GM12872 (cell line): ENCODE measurements at regions not wholly inside any gene's neighbourhood (a gene's known extent, or its start where the extent isn't known, plus 50 kb on each side); places are given as distances from the start of the nearest gene placed in this dataset.

ENCODE experiments used
- TF ChIP-seq, protein P1 (sequence below): IDR thresholded peaks from 3 replicates; pipeline ENCODE4 v1.5.1; 2011; ENCODE audit warnings: low read depth, mild to moderate bottlenecking, low read length, moderate library complexity; ENCODE audit not compliant: insufficient read depth

DNA sequence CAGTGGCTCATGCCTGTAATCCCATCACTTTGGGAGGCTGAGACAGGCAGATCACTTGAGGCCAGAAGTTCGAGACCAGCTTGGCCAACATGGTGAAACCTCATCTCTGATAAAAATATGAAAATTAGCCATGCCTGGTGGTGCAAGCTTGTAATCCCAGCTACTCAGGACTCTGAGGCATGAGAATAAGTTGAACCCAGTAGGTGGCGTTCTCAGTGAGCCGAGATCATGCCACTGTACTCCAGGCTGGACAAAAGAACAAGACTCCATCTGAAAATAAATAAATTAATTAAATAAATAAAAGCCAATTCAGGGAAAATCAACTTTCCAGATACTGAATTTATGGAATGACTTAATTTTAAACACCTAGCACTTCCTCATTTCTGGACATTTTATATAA, 1722.1 kb downstream of the MAT2B start:
- TF ChIP-seq, protein P1, sequence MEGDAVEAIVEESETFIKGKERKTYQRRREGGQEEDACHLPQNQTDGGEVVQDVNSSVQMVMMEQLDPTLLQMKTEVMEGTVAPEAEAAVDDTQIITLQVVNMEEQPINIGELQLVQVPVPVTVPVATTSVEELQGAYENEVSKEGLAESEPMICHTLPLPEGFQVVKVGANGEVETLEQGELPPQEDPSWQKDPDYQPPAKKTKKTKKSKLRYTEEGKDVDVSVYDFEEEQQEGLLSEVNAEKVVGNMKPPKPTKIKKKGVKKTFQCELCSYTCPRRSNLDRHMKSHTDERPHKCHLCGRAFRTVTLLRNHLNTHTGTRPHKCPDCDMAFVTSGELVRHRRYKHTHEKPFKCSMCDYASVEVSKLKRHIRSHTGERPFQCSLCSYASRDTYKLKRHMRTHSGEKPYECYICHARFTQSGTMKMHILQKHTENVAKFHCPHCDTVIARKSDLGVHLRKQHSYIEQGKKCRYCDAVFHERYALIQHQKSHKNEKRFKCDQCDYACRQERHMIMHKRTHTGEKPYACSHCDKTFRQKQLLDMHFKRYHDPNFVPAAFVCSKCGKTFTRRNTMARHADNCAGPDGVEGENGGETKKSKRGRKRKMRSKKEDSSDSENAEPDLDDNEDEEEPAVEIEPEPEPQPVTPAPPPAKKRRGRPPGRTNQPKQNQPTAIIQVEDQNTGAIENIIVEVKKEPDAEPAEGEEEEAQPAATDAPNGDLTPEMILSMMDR: no peak

DNA sequence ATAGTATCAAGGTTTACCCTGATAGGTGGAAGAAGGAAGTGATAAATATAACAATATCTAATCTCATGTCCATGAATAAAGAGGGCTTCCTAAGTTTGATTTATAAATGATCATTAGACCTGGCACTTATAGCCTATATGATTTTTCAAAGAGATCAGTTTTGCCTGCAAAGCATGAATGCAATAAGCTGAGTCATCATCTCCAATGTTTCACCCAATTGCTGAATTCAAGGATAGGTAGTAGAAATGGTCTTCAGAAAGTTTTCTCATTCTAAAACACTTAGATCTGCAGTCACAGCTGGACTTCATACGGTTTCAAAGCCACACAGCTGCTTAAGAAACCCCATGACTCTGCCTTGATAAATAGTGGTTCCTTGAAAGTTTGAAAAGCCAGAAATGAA, 1722.8 kb downstream of the MAT2B start:
- TF ChIP-seq, protein P1: no peak

DNA sequence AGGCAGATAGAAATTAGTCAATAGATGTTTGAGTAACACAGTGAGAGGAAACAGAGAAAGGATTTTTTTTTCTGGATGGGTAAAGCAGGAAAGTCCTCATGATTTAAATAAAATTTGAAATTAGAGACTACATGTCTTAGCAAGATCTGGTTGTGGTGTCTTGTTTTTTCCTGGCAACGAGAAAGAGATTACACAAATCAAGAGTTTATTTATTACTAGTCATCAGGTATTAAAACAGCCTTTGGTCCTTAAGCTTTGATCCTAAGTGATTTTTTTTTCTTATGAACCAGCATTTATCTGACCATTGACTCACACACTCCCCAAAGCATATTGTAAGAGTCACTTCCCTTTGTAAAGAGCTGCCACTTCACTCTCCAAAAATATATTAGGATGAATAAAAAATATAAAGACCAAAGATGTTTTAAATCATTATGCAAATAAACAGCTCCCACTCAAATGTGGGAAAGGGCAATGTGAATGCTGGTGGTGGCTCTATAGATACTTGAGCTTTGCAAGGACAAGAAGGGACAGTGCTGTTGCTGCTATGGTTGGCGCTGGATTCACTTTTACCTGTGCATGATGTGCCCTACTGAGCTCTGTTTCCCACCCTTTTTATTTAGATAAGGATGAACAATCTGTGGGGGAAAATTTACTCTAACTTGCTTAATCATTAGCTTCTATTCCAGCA, 1726.5 kb downstream of the MAT2B start:
- TF ChIP-seq, protein P1: no peak

DNA sequence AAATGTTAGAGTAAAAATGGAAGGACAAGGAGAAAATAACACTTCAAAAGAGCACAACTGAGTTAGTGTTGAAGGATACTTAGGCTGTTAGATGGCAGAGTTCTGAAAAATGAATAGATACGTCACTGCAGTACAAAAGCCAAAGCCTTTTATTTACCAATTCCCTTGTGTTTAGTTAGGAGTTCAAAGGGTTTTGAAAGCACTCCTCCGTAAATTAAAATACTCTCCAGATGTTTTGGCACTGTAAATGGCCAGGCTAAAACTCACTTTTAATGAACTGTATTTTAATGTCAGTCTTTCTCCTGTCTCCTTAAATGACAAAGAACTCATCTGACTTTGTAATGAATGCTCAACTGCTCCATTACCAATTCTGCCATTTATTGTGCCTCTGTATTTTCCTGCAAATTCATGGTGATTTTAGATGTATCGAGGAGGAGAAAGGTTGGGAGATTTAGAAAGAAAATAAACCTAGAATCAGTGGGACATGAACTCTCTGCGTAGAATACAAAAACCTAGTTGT, 1727.2 kb downstream of the MAT2B start:
- TF ChIP-seq, protein P1: no peak

DNA sequence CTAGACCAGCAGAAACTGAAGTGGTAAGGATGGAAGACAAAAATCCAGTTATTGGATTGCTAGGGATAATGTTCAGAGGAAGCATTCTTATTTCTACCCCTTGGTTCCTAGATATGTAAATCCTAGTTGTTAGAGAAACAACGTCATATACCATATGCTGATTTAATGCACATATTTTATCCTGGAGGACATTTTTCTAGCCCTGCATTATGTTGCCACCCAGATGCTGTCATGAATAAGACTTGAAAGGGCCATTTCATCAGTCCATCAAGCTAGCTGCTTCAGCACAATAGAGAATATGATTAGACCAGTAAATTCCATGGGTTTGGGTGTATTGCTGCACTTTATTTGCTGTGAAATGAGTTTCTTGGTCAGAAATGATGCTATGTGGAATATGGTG, 1736.4 kb downstream of the MAT2B start:
- TF ChIP-seq, protein P1: no peak

DNA sequence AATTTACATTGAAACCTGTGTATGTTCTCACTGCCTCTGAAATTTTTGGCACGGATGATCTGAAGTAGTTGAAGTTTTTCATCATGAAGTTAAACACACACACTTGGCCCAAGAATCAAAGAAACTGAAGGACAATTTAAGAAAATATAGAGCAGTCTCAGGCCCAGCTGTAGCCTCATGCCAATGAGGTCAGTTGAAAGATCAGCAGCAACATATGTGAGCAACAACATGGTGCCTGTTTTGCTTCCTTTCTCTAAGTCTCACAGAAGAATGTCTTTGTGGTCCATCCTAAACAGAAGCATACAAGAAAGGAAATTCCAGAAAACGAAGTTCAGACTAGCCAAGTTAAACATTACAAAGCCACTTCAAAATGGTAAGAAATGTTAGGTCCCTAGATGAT, 1737.2 kb downstream of the MAT2B start:
- TF ChIP-seq, protein P1: no peak

DNA sequence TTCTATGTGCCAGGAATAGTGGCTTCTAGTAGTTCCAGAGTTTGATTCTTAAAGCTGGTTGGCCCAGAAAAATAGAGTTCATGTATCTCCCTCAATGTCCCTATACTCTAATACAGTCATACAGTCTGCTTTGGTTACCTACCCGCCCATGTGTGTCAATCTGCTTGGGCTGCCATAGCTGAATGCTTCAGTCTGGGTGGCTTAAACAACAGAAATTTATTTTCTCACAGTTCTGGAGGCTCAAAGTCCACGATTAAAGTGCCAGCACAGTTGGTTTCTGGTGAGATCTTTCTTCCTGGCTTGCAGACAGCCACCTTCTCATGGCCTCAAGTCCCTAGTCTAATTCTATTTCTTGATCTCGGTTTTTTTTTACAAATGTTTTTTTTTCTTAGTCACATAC, 1739.0 kb downstream of the MAT2B start:
- TF ChIP-seq, protein P1: no peak
